ENCODE measurements at regions not wholly inside any gene's neighbourhood (a gene's known extent, or its start where the extent isn't known, plus 50 kb on each side); places are given as distances from the start of the nearest gene placed in this dataset.
A peak's percentile ranks its signal among the peaks of the same experiment; 100 is the strongest.

GRCh38 chr21:34192646-34193285, 119.4 kb downstream of the MRPS6 start:
- no peak for DNase-seq

- DNase-seq, result no peak
These were observed 122.0 kb downstream of the MRPS6 start for GRCh38 chr21:34195335-34195734.

GRCh38 chr21:34196996-34197395, 123.6 kb downstream of the MRPS6 start:
- no peak for DNase-seq

GRCh38 chr21:34197561-34197960, 124.2 kb downstream of the MRPS6 start:
- no peak for DNase-seq

GRCh38 chr21:34198231-34199120, 125.1 kb downstream of the MRPS6 start:
- DNase-seq, result no peak

DNA sequence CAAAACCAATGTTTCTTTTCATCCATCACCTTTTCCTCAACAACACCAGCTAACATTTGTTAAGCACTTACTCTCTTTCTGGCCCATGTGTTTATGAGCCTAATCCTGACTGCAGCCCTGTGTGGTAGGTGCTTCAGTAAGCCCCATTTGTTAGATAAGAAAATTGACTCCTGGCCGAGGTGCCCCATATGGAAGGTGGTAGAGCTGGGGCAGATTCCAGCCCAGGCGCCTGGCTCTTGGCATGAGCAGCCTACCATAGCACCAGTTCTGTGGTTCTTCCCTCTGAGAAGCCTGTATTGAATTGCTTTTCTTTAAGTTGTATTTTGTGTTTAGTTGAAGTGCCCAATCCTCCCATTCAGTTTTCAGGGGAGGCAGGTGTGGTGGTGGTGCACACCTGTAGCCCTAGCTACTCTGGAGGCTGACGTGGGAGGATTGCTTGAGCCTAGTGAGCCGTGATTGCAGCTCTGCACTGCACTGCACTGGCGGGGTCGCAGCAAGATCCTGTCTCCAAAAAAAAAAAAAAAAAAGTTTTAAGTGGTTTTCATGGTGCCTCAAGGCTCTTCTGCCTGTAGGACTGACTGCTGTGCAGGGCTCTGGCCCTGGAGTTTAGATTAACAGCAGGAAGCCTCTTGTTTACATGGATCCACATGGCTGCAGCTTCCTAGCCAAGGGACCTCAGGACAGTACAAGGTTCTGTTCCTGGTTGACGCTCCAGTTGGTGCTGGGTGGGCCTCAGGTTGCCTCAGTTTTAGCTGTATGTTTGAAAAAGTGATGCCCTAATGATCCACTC, 125.9 kb downstream of the MRPS6 start:
- DNase-seq, result no peak

DNA sequence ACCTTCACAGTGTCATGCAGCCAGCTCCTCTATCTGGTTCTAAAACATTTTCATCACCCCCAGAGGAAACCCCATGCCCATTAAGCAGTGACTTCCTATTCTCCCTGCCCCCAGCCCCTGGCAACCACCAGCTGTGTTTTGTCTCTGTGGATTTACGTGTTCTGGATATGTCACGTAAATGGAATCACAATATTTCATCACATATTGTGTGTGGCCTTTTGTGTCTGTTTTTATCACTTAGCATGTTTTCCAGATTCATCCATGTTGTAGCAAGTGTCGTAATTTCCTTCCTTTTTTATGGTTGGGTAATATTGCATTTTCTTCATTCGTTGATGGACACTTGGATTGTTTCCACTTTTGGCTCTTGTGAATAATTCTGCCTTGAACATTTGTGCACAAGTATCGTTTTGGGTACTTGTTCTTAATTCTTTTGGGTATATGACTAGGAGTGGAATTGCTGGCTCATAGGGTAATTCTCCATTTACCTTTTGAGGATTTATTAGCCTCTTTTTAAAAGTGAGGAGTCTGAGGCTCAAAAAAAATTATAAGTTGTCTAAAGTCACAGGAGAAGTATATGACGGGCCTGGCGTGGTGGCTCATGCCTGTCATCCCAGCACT, 127.0 kb downstream of the MRPS6 start:
- no peak for DNase-seq

GRCh38 chr21:34201001-34201400, 127.6 kb downstream of the MRPS6 start:
- DNase-seq, result no peak

GRCh38 chr21:34201481-34201858, 128.1 kb downstream of the MRPS6 start:
- DNase-seq, result no peak

- peak; percentile 33 for DNase-seq
These were observed 129.4 kb downstream of the MRPS6 start for GRCh38 chr21:34202553-34203372.

DNA sequence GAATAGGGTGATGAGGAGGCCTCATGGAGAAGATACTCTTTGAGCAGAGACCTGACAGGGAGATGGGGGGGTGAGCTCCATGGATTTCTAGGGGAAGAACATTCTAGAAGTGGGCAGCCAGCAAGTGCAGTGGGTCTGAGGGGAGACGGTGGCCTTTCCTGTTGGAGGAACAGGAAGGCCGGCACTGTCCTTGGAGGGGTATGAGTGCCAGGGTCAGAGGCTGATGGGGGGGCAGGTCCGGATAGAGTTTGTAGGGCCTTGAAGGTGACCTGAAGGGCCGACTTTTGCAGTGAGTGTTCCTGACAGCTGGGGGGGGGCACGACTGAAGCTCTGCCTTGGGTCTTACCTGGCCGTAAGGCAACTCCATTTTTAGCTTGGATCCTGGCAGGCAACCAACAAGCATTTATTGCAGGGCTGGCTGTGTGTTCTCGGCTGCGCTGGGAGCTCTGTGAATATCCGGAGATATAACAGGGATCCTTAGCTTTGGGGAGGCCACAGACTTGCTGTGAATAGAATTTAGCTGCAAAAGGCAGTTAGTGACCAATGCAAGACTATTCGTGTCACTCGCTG, 130.6 kb downstream of the MRPS6 start:
- no peak for DNase-seq

- no peak for DNase-seq
These were observed 131.4 kb downstream of the MRPS6 start for GRCh38 chr21:34204481-34205439.

- peak; percentile 38 for DNase-seq
These were observed 132.6 kb downstream of the MRPS6 start for GRCh38 chr21:34205811-34206571.

DNA sequence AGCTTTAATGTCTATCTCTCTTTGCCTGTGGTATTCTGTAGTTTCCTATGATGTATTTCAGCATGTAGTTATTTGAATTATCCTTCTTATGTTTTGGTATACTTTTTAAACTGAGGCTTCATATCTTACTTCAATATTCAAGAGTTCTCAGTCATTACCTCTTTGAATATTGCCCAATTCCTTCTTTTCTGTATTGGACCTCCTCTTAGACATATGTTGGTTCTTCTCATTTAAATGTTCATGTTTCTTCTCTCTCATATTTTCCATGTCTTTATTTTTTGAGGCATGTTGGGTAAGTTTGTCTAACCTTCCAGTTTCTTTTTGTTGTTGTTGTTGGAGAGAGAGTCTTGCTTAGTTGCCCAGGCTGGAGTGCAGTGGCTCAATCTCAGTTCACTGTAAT, 140.6 kb downstream of the MRPS6 start:
- DNase-seq, result no peak

- DNase-seq, result no peak
These were observed 142.1 kb downstream of the MRPS6 start for GRCh38 chr21:34215501-34215900.

DNA sequence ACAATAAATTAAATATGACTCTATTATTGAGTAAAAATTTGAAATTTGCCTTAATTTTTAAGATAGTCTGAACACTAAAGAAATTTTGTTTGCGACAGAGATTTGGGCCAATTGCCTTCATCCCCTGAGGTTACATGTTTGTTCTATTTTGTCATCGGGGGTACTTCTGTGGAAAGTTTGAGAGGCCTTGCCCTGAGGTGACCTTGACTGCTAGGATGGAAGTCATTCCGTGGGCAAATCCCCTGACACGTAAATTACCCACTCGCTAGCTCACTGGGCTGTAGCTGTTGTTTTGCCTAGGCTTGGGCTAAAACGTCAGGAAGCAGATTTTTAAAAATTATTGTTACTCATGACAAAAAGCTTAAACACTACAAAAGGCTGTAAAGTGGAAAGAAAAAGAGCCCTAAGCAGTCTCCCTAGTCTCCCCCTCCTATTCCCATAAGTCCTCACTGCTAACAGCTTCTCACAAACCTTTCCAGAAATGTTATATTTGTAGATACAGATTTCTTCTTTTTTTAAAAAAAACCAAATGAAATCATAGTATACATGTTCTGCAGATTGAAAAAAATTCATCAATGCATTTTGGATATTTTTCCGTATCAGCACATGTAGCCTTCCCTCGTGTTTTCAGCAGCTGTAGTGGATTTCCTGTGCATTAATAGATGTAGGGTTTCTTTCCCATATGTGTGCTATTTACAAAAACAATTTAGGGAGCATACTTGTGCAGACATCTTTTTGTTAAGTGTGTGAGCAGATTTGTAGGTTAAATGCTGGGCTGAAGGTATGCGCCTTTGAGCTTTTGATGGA, 142.7 kb downstream of the MRPS6 start:
- no peak for DNase-seq

DNA sequence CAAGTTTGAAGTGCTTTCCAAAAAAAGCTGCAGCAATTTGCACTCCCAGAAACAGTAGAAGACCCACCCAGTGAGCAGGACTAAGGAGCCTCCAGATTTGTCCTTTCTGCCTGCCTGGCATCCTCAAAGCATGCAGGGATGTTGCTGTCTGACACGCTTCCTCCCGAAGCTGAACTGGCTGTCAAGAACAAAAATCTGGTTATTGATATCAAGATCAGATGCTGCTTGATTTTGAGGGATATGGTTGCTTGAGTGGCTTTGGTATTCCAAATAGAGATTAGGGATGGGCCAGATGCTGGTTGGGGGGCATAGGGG, 143.3 kb downstream of the MRPS6 start:
- no peak for DNase-seq

DNA sequence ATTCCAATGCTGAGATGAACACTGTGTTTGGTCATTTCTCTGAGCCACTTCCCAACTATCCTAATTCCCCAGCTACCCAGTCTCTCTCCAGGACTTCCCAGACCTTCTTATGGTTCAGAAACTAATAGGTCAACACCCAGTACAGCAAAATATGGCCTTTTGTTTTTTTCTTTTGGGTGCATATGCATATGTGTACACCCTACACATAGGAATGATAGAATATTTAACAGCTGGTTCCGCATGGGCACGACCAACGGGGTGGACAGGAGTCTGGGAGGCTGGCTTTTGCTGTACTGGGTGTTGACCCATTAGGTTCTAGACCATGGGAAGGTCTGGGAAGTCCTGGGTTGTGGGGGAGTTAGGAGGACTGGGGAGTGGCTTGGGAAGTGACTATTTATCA, 143.9 kb downstream of the MRPS6 start:
- no peak for DNase-seq

Data from fibroblast of upper back skin (primary cell).